HEK293T (cell line): ENCODE measurements at regions not wholly inside any gene's neighbourhood (a gene's known extent, or its start where the extent isn't known, plus 50 kb on each side); places are given as distances from the start of the nearest gene placed in this dataset.

Experiments used
- CTCF ChIA-PET: fragments of 350-600 bp; formaldehyde crosslinking; extraction: SDS; loops from one replicate; lab custom pipeline; 2021; ENCODE audit warnings: antibody characterized with exemption, inconsistent platforms; lab: Yijun Ruan, JAX
- POLR2A ChIA-PET: fragments of 350-600 bp; formaldehyde crosslinking; extraction: SDS; loops from one replicate; lab custom pipeline; 2020; ENCODE audit warnings: antibody characterized with exemption, inconsistent platforms; lab: Yijun Ruan, JAX
- DNase-seq: peaks from one replicate; pipeline ENCODE4 v3.0.0; 2012; ENCODE audit warnings: mixed read lengths; ENCODE audit errors: extremely low spot score
- ARNT ChIP-seq: fragments of 450-650 bp; IDR thresholded peaks from 2 replicates; pipeline ENCODE4 v1.6.1; 2017; ENCODE audit warnings: mild to moderate bottlenecking
- BHLHE40 ChIP-seq: fragments of 450-650 bp; IDR thresholded peaks from 2 replicates; pipeline ENCODE4 v1.6.1; 2016; ENCODE audit warnings: mild to moderate bottlenecking, moderate library complexity, borderline replicate concordance
- CTBP1 ChIP-seq: fragments of 450-650 bp; IDR thresholded peaks from 2 replicates; pipeline ENCODE4 v1.6.1; 2016; ENCODE audit warnings: borderline replicate concordance
- ELF4 ChIP-seq: fragments of 450-650 bp; IDR thresholded peaks from 2 replicates; pipeline ENCODE4 v1.6.1; 2017; ENCODE audit warnings: antibody characterized with exemption
- FOXA1 ChIP-seq: fragments of 450-650 bp; IDR thresholded peaks from 2 replicates; pipeline ENCODE4 v1.6.1; 2016; ENCODE audit warnings: mild to moderate bottlenecking
- FOXK2 ChIP-seq: fragments of 450-650 bp; IDR thresholded peaks from 2 replicates; pipeline ENCODE4 v1.6.1; 2016; ENCODE audit warnings: mild to moderate bottlenecking
- FOXM1 ChIP-seq: fragments of 450-650 bp; IDR thresholded peaks from 2 replicates; pipeline ENCODE4 v1.6.1; 2017; ENCODE audit warnings: mild to moderate bottlenecking, borderline replicate concordance
- HDGF ChIP-seq: fragments of 450-650 bp; IDR thresholded peaks from 2 replicates; pipeline ENCODE4 v1.6.1; 2017; ENCODE audit warnings: antibody characterized with exemption, borderline replicate concordance
- L3MBTL2 ChIP-seq: fragments of 450-650 bp; conservative IDR thresholded peaks from 2 replicates; pipeline ENCODE4 v1.6.1; 2016; ENCODE audit warnings: mild to moderate bottlenecking
- LEF1 ChIP-seq: fragments of 450-650 bp; IDR thresholded peaks from 2 replicates; pipeline ENCODE4 v1.6.1; 2017; ENCODE audit warnings: mild to moderate bottlenecking, borderline replicate concordance
- NFRKB ChIP-seq: fragments of 450-650 bp; IDR thresholded peaks from 2 replicates; pipeline ENCODE4 v1.6.1; 2016; ENCODE audit warnings: mild to moderate bottlenecking, moderate library complexity
- PKNOX1 ChIP-seq: fragments of 450-650 bp; IDR thresholded peaks from 2 replicates; pipeline ENCODE4 v1.6.1; 2016
- SP1 ChIP-seq: fragments of 450-650 bp; IDR thresholded peaks from 2 replicates; pipeline ENCODE4 v1.6.1; 2017
- SUZ12 ChIP-seq: fragments of 450-650 bp; IDR thresholded peaks from 2 replicates; pipeline ENCODE4 v1.6.1; 2016; ENCODE audit warnings: mild to moderate bottlenecking
- TARDBP ChIP-seq: fragments of 450-650 bp; IDR thresholded peaks from 2 replicates; pipeline ENCODE4 v1.6.1; 2016
- ZNF384 ChIP-seq: fragments of 450-650 bp; IDR thresholded peaks from 2 replicates; pipeline ENCODE4 v1.6.1; 2016

- POLR2A ChIA-PET: interaction anchor here (1.7 kb wide), 1 partner anchor 14 kb away, joined by 6 read pairs; no protein-coding TSS in a partner anchor
- TF ChIP-seq NFRKB: no peak
- TF ChIP-seq BHLHE40: no peak
- no peak for TF ChIP-seq FOXM1
- no peak for TF ChIP-seq CTBP1
- no peak for TF ChIP-seq ARNT
- no peak for TF ChIP-seq HDGF
- no peak for TF ChIP-seq SUZ12
- TF ChIP-seq FOXA1: no peak
- TF ChIP-seq FOXK2: no peak
- TF ChIP-seq L3MBTL2: no peak
- no peak for TF ChIP-seq PKNOX1
- TF ChIP-seq SP1: no peak
- no peak for TF ChIP-seq LEF1
- no peak for TF ChIP-seq TARDBP
- TF ChIP-seq ELF4: no peak
- no peak for TF ChIP-seq ZNF384
- DNase-seq: no peak
- CTCF ChIA-PET: no interaction called here
These were observed 422.6 kb downstream of the BCOR start for GRCh38 chrX:39675162-39675553.

GRCh38 chrX:39675619-39676018 is 422.1 kb downstream of the BCOR start:
- POLR2A ChIA-PET: interaction anchor here (1.7 kb wide), 1 partner anchor 13 kb away, joined by 6 read pairs; no protein-coding TSS in a partner anchor
- CTCF ChIA-PET: interaction anchor here (0.9 kb wide), 1 partner anchor 55 kb away, joined by 3 read pairs; no protein-coding TSS in a partner anchor
- no peak for TF ChIP-seq ZNF384
- TF ChIP-seq PKNOX1: no peak
- no peak for TF ChIP-seq L3MBTL2
- no peak for TF ChIP-seq CTBP1
- TF ChIP-seq ELF4: no peak
- no peak for TF ChIP-seq BHLHE40
- no peak for TF ChIP-seq NFRKB
- TF ChIP-seq SUZ12: no peak
- TF ChIP-seq HDGF: no peak
- no peak for TF ChIP-seq FOXK2
- TF ChIP-seq LEF1: no peak
- TF ChIP-seq FOXA1: no peak
- no peak for TF ChIP-seq TARDBP
- DNase-seq: no peak

GRCh38 chrX:39676434-39676833 is 421.3 kb downstream of the BCOR start:
- ChIA-PET POLR2A (no interaction called here), CTCF (interaction anchor here (0.9 kb wide), 1 partner anchor 55 kb away, joined by 3 read pairs; no protein-coding TSS in a partner anchor)
- TF ChIP-seq SUZ12 (no peak), ZNF384 (no peak), L3MBTL2 (no peak), SP1 (no peak), PKNOX1 (no peak), CTBP1 (no peak), BHLHE40 (no peak), FOXM1 (no peak), NFRKB (no peak), LEF1 (no peak), ELF4 (no peak)
- no peak for DNase-seq

- no peak for DNase-seq
- TF ChIP-seq BHLHE40: no peak
- no peak for TF ChIP-seq CTBP1
- POLR2A ChIA-PET: interaction anchor here (3.1 kb wide), 1 partner anchor 12 kb away, joined by 13 read pairs; no protein-coding TSS in a partner anchor
- CTCF ChIA-PET: interaction anchor here (0.9 kb wide), 1 partner anchor 10 kb away, joined by 3 read pairs; no protein-coding TSS in a partner anchor
These were observed 420.2 kb downstream of the BCOR start for GRCh38 chrX:39677585-39677977.

GRCh38 chrX:39677978-39678791 is 419.6 kb downstream of the BCOR start:
- no peak for DNase-seq
- ChIA-PET POLR2A (interaction anchor here (3.1 kb wide), 1 partner anchor 11 kb away, joined by 13 read pairs; no protein-coding TSS in a partner anchor), CTCF (interaction anchor here (0.9 kb wide), 1 partner anchor 9 kb away, joined by 3 read pairs; no protein-coding TSS in a partner anchor)
- TF ChIP-seq BHLHE40 (no peak), CTBP1 (no peak), ZNF384 (no peak)

- DNase-seq: no peak
- CTCF ChIA-PET: no interaction called here
- no peak for TF ChIP-seq ZNF384
- TF ChIP-seq PKNOX1: no peak
- TF ChIP-seq TARDBP: no peak
- no peak for TF ChIP-seq SP1
- no peak for TF ChIP-seq ELF4
- no peak for TF ChIP-seq LEF1
- POLR2A ChIA-PET: interaction anchor here (3.1 kb wide), 1 partner anchor 11 kb away, joined by 13 read pairs; no protein-coding TSS in a partner anchor
These were observed 418.8 kb downstream of the BCOR start for GRCh38 chrX:39678914-39679313.
